ENCODE measurements at regions not wholly inside any gene's neighbourhood (a gene's known extent, or its start where the extent isn't known, plus 50 kb on each side); places are given as distances from the start of the nearest gene placed in this dataset.

- intact Hi-C loops (cut with DNase I; ENCODE audit: low total_unique reads), result no loop called here
- Histone ChIP-seq H3K4me1 (peaks cover 14 to 46% of the 10 kb centered on the region in 2 donors), H3K27ac (peak overlapping the region in 2 of 4 donors; percentile 38 to 43)
These were observed 53.8 kb upstream of the ABLIM1 start for GRCh38 chr10:114711869-114712250.

GRCh38 chr10:114713525-114714090 is 55.5 kb upstream of the ABLIM1 start:
- in situ Hi-C loops (cut with MboI; ENCODE audit: low sequenced_read_pairs in 4 of 4) (no loop called here), intact Hi-C loops (cut with DNase I; ENCODE audit: low total_unique reads) (no loop called here)
- no peaks in the 10 kb centered on the region for H3K27me3 ChIP-seq
- no peak for TF ChIP-seq CTCF (IDR thresholded peaks at IDR 0.05 in 4 of 5, conservative IDR thresholded peaks at IDR 0.05 in 1 of 5)
- H3K27ac ChIP-seq, result peak overlapping the region; percentile 41 to 72 (median 63)
- peaks cover 14 to 41% of the 10 kb centered on the region in 2 donors for H3K4me1 ChIP-seq
- H3K4me3 ChIP-seq, result no peak overlapping the region
- no peaks in the 10 kb centered on the region for H3K9me3 ChIP-seq
- ATAC-seq (no peak), DNase-seq (no peak)
- no peaks in the 10 kb centered on the region for H3K36me3 ChIP-seq

More at GRCh38 chr10:114711869-114712250, 53.8 kb upstream of the ABLIM1 start:
- DNase-seq (no peak), ATAC-seq (no peak)
- H3K9me3 ChIP-seq, result no peaks in the 10 kb centered on the region
- H3K27me3 ChIP-seq, result no peaks in the 10 kb centered on the region
- no peak overlapping the region for H3K4me3 ChIP-seq
- no peaks in the 10 kb centered on the region for H3K36me3 ChIP-seq
- TF ChIP-seq POLR2A (IDR thresholded peaks at IDR 0.05), result no peak
- no peak for TF ChIP-seq CTCF (IDR thresholded peaks at IDR 0.05 in 4 of 5, conservative IDR thresholded peaks at IDR 0.05 in 1 of 5)
- in situ Hi-C loops (cut with MboI; ENCODE audit: low sequenced_read_pairs in 4 of 4), result no loop called here

GRCh38 chr10:114714281-114714741 is 56.2 kb upstream of the ABLIM1 start:
- no peak overlapping the region for H3K4me3 ChIP-seq

GRCh38 chr10:114715171-114715670 is 57.1 kb upstream of the ABLIM1 start:
- in situ Hi-C loops (cut with MboI; ENCODE audit: low sequenced_read_pairs in 4 of 4), result no loop called here

More at GRCh38 chr10:114714281-114714741, 56.2 kb upstream of the ABLIM1 start:
- Histone ChIP-seq H3K27me3 (no peaks in the 10 kb centered on the region), H3K4me1 (peaks cover 17 to 45% of the 10 kb centered on the region in 2 donors), H3K27ac (peak overlapping the region; percentile 41 to 72 (median 63)), H3K9me3 (no peaks in the 10 kb centered on the region), H3K36me3 (no peaks in the 10 kb centered on the region)
- in situ Hi-C loops (cut with MboI; ENCODE audit: low sequenced_read_pairs in 4 of 4) (no loop called here), intact Hi-C loops (cut with DNase I; ENCODE audit: low total_unique reads) (no loop called here)
- DNase-seq (no peak), ATAC-seq (peak; percentile 60 to 69)
- TF ChIP-seq CTCF (IDR thresholded peaks at IDR 0.05 in 4 of 5, conservative IDR thresholded peaks at IDR 0.05 in 1 of 5) (no peak), POLR2A (IDR thresholded peaks at IDR 0.05) (no peak)

More at GRCh38 chr10:114715171-114715670, 57.1 kb upstream of the ABLIM1 start:
- no peak overlapping the region for H3K4me3 ChIP-seq
- no peaks in the 10 kb centered on the region for H3K9me3 ChIP-seq
- peak; percentile 51 to 52 for ATAC-seq
- H3K4me1 ChIP-seq, result peaks cover 17 to 48% of the 10 kb centered on the region in 2 donors
- TF ChIP-seq CTCF (IDR thresholded peaks at IDR 0.05 in 4 of 5, conservative IDR thresholded peaks at IDR 0.05 in 1 of 5) (no peak), POLR2A (IDR thresholded peaks at IDR 0.05) (no peak)
- intact Hi-C loops (cut with DNase I; ENCODE audit: low total_unique reads), result loop anchor here (5.0 kb wide), 1 partner anchor 52 kb away; no protein-coding TSS in a partner anchor
- H3K27me3 ChIP-seq, result no peaks in the 10 kb centered on the region
- H3K36me3 ChIP-seq, result no peaks in the 10 kb centered on the region
- DNase-seq, result no peak
- H3K27ac ChIP-seq, result peak overlapping the region; percentile 41 to 72 (median 63)
